ENCODE measurements at regions not wholly inside any gene's neighbourhood (a gene's known extent, or its start where the extent isn't known, plus 50 kb on each side); places are given as distances from the start of the nearest gene placed in this dataset.

DNA sequence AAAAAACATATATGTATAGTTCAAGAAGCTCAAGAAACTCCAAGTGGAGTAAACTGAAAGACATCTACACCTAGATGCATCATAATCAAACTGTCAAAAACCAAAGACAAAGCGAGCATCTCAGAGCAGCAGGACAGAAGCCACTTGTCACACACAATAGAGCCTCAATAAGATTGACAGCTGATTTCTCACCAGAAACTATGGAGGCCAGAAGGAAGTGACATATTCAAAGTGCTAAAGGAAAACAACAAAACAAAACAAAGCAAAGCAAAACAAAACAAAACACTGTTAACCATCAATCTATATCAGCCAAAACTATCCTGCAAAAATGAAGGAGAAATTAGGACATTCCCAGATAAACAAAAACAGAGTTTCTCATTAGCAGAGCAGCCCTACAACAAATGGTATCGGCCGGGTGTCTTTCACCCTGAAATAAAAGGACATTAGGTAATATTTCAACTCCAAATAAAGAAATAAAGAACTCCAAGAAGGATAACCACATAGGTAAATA is 65.8 kb upstream of the SEPTIN5 start (continued):
- TF ChIP-seq, protein P1, sequence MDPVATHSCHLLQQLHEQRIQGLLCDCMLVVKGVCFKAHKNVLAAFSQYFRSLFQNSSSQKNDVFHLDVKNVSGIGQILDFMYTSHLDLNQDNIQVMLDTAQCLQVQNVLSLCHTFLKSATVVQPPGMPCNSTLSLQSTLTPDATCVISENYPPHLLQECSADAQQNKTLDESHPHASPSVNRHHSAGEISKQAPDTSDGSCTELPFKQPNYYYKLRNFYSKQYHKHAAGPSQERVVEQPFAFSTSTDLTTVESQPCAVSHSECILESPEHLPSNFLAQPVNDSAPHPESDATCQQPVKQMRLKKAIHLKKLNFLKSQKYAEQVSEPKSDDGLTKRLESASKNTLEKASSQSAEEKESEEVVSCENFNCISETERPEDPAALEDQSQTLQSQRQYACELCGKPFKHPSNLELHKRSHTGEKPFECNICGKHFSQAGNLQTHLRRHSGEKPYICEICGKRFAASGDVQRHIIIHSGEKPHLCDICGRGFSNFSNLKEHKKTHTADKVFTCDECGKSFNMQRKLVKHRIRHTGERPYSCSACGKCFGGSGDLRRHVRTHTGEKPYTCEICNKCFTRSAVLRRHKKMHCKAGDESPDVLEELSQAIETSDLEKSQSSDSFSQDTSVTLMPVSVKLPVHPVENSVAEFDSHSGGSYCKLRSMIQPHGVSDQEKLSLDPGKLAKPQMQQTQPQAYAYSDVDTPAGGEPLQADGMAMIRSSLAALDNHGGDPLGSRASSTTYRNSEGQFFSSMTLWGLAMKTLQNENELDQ (CRISPR knock-in tag; IDR thresholded peaks at IDR 0.05; ENCODE audit: borderline replicate concordance): no peak
- TF ChIP-seq FOXA1 (IDR thresholded peaks at IDR 0.05; ENCODE audit: borderline replicate concordance) (no peak; the same call in 1 of the 2 replicates), ARNT (IDR thresholded peaks at IDR 0.05) (peak; percentile 97 to 98; a peak in 3 of 4 replicates), SIRT6 (IDR thresholded peaks at IDR 0.05; ENCODE audit: low read depth, low read length) (no peak), ZNF24 (IDR thresholded peaks at IDR 0.05) (peak; percentile 39; the same call in 1 of the 2 replicates), C11orf30 (IDR thresholded peaks at IDR 0.05; ENCODE audit: low read depth) (no peak), TAF9B (IDR thresholded peaks at IDR 0.05; ENCODE audit: partially characterized antibody) (no peak), BRCA1 (IDR thresholded peaks at IDR 0.05) (no peak), BRCA1 (CRISPR knock-in tag; IDR thresholded peaks at IDR 0.05) (no peak), L3MBTL2 (IDR thresholded peaks at IDR 0.05) (no peak), SMARCC2 (IDR thresholded peaks at IDR 0.05; ENCODE audit: low read depth) (no peak; the same call in 1 of the 2 replicates), ZBED1 (IDR thresholded peaks at IDR 0.05) (no peak), BDP1 (IDR thresholded peaks at IDR 0.05; ENCODE audit: insufficient read depth, insufficient read length) (no peak), POU5F1 (IDR thresholded peaks at IDR 0.05; ENCODE audit: borderline replicate concordance, low read depth, low read length, partially characterized antibody) (no peak), NELFE (IDR thresholded peaks at IDR 0.05; ENCODE audit: insufficient read depth, insufficient read length) (no peak), KLF16 (IDR thresholded peaks at IDR 0.05) (no peak), MCM7 (IDR thresholded peaks at IDR 0.05) (peak; percentile 81 to 98; a peak in 3 of 4 replicates), PHB (CRISPR knock-in tag; IDR thresholded peaks at IDR 0.05) (no peak), HMG20A (CRISPR knock-in tag; conservative IDR thresholded peaks at IDR 0.05) (no peak), CBX5 (IDR thresholded peaks at IDR 0.05; ENCODE audit: borderline replicate concordance, low read depth) (peak; percentile 100)
- TF ChIP-seq, protein P2, sequence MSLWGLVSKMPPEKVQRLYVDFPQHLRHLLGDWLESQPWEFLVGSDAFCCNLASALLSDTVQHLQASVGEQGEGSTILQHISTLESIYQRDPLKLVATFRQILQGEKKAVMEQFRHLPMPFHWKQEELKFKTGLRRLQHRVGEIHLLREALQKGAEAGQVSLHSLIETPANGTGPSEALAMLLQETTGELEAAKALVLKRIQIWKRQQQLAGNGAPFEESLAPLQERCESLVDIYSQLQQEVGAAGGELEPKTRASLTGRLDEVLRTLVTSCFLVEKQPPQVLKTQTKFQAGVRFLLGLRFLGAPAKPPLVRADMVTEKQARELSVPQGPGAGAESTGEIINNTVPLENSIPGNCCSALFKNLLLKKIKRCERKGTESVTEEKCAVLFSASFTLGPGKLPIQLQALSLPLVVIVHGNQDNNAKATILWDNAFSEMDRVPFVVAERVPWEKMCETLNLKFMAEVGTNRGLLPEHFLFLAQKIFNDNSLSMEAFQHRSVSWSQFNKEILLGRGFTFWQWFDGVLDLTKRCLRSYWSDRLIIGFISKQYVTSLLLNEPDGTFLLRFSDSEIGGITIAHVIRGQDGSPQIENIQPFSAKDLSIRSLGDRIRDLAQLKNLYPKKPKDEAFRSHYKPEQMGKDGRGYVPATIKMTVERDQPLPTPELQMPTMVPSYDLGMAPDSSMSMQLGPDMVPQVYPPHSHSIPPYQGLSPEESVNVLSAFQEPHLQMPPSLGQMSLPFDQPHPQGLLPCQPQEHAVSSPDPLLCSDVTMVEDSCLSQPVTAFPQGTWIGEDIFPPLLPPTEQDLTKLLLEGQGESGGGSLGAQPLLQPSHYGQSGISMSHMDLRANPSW (CRISPR knock-in tag; IDR thresholded peaks at IDR 0.05): no peak
- TF ChIP-seq, protein P3, sequence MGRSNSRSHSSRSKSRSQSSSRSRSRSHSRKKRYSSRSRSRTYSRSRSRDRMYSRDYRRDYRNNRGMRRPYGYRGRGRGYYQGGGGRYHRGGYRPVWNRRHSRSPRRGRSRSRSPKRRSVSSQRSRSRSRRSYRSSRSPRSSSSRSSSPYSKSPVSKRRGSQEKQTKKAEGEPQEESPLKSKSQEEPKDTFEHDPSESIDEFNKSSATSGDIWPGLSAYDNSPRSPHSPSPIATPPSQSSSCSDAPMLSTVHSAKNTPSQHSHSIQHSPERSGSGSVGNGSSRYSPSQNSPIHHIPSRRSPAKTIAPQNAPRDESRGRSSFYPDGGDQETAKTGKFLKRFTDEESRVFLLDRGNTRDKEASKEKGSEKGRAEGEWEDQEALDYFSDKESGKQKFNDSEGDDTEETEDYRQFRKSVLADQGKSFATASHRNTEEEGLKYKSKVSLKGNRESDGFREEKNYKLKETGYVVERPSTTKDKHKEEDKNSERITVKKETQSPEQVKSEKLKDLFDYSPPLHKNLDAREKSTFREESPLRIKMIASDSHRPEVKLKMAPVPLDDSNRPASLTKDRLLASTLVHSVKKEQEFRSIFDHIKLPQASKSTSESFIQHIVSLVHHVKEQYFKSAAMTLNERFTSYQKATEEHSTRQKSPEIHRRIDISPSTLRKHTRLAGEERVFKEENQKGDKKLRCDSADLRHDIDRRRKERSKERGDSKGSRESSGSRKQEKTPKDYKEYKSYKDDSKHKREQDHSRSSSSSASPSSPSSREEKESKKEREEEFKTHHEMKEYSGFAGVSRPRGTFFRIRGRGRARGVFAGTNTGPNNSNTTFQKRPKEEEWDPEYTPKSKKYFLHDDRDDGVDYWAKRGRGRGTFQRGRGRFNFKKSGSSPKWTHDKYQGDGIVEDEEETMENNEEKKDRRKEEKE (IDR thresholded peaks at IDR 0.05; ENCODE audit: borderline replicate concordance in 1 of 2, control insufficient read depth in 1 of 2, low read depth in 2 of 2, low read length in 1 of 2): peak in 1 of 2 experiments; percentile 65; a peak in 1 of 4 replicates
